OCI-LY1 (cell line): ENCODE measurements at regions not wholly inside any gene's neighbourhood (a gene's known extent, or its start where the extent isn't known, plus 50 kb on each side); places are given as distances from the start of the nearest gene placed in this dataset.

Source experiments
- H2AFZ ChIP-seq: fragments of 200-600 bp; sonication (generic), shearing (Covaris generic); 2 replicates; pipeline ENCODE4 v1.6.0; 2014; ENCODE audit warnings: antibody characterized with exemption, mild to moderate bottlenecking, low read length
- H3F3A ChIP-seq: fragments of 200-600 bp; sonication (generic), shearing (Covaris generic); 2 replicates; pipeline ENCODE4 v1.6.0; 2014; ENCODE audit warnings: mild to moderate bottlenecking, antibody characterized with exemption, low read length, moderate library complexity; ENCODE audit not compliant: insufficient read depth
- H3K27ac ChIP-seq: fragments of 200-600 bp; sonication (generic); 2 replicates; pipeline ENCODE4 v1.5.1; 2014; ENCODE audit warnings: low read length, mixed run types, mild to moderate bottlenecking, low read depth; ENCODE audit not compliant: poor library complexity, severe bottlenecking
- H3K27me3 ChIP-seq: fragments of 200-600 bp; sonication (generic); 2 replicates; pipeline ENCODE4 v1.6.0; 2014; ENCODE audit warnings: antibody characterized with exemption, mild to moderate bottlenecking, low read length, moderate library complexity; ENCODE audit not compliant: insufficient read depth
- H3K36me3 ChIP-seq: fragments of 200-600 bp; sonication (generic); 2 replicates; pipeline ENCODE4 v1.6.1; 2014; ENCODE audit warnings: mild to moderate bottlenecking, antibody characterized with exemption, low read length, moderate library complexity, mixed read lengths; ENCODE audit not compliant: insufficient read depth
- H3K4me1 ChIP-seq: fragments of 200-600 bp; sonication (generic); 2 replicates; pipeline ENCODE4 v1.5.1; 2014; ENCODE audit warnings: mild to moderate bottlenecking, low read length, moderate library complexity; ENCODE audit not compliant: insufficient read depth, severe bottlenecking
- H3K4me2 ChIP-seq: fragments of 200-600 bp; sonication (generic), shearing (Covaris generic); 2 replicates; pipeline ENCODE4 v1.6.1; 2014; ENCODE audit warnings: low read length
- H3K4me3 ChIP-seq: fragments of 200-600 bp; sonication (generic); 2 replicates; pipeline ENCODE4 v1.5.1; 2014; ENCODE audit warnings: low read length, low read depth, mild to moderate bottlenecking, mixed read lengths; ENCODE audit not compliant: poor library complexity, severe bottlenecking
- H3K79me2 ChIP-seq: fragments of 200-600 bp; shearing (Covaris generic); 2 replicates; pipeline ENCODE4 v1.6.1; 2016; ENCODE audit warnings: mixed run types, low read length, mixed read lengths; ENCODE audit not compliant: insufficient read depth
- H3K9ac ChIP-seq: fragments of 200-600 bp; sonication (generic), shearing (Covaris generic); 2 replicates; pipeline ENCODE4 v1.6.1; 2014; ENCODE audit warnings: mild to moderate bottlenecking, low read length, mixed read lengths
- H3K9me2 ChIP-seq: fragments of 200-600 bp; sonication (generic), shearing (Covaris generic); 2 replicates; pipeline ENCODE4 v1.6.1; 2014; ENCODE audit warnings: low read depth, mild to moderate bottlenecking, low read length, mixed read lengths
- H3K9me3 ChIP-seq: fragments of 200-600 bp; shearing (Covaris generic); 2 replicates; pipeline ENCODE4 v1.6.1; 2014; ENCODE audit warnings: low read length, mixed read lengths
- H4K20me1 ChIP-seq: fragments of 200-600 bp; sonication (generic), shearing (Covaris generic); 2 replicates; pipeline ENCODE4 v1.6.0; 2016; ENCODE audit warnings: mild to moderate bottlenecking, low read length; ENCODE audit not compliant: insufficient read depth
- EZH2 ChIP-seq: fragments of 200-600 bp; sonication (generic), shearing (Covaris generic); IDR thresholded peaks from 2 replicates; pipeline ENCODE4 v1.8.0; 2017; ENCODE audit warnings: borderline replicate concordance, mixed run types, mild to moderate bottlenecking, antibody characterized with exemption, low read length, moderate library complexity, mixed read lengths
- TF ChIP-seq, protein P1 (sequence below): fragments of 200-600 bp; sonication (generic), shearing (Covaris generic); IDR thresholded peaks from 2 replicates; pipeline ENCODE4 v1.5.1; 2017; ENCODE audit warnings: mild to moderate bottlenecking, antibody characterized with exemption, low read length, moderate library complexity, mixed read lengths

DNA sequence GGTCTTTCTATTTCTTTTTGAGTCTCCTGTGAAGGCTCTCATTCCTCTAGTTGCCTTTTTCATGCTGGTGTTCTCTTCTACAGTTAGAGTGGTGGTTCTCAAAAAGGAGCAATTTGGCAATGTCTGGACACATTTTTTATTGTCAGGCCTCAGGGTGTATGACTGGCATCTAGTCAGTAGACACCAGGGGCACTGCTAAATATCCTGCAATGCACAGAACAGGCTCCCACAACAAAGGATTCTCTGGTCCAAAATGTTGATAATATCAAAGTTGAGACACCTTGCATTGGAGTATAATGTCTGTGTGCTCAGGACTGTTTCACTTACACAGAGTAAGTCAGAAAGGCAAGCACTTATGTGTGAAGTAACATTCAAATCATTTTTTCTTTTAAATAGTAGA lies 1360.7 kb downstream of the ADGRL3 start:
- no peak overlapping the region for H3K4me3 ChIP-seq
- H3K9me3 ChIP-seq: no peaks in the 10 kb centered on the region
- no peaks in the 10 kb centered on the region for H3F3A ChIP-seq
- H3K36me3 ChIP-seq: no peaks in the 10 kb centered on the region
- TF ChIP-seq EZH2: no peak
- TF ChIP-seq, protein P1, sequence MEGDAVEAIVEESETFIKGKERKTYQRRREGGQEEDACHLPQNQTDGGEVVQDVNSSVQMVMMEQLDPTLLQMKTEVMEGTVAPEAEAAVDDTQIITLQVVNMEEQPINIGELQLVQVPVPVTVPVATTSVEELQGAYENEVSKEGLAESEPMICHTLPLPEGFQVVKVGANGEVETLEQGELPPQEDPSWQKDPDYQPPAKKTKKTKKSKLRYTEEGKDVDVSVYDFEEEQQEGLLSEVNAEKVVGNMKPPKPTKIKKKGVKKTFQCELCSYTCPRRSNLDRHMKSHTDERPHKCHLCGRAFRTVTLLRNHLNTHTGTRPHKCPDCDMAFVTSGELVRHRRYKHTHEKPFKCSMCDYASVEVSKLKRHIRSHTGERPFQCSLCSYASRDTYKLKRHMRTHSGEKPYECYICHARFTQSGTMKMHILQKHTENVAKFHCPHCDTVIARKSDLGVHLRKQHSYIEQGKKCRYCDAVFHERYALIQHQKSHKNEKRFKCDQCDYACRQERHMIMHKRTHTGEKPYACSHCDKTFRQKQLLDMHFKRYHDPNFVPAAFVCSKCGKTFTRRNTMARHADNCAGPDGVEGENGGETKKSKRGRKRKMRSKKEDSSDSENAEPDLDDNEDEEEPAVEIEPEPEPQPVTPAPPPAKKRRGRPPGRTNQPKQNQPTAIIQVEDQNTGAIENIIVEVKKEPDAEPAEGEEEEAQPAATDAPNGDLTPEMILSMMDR: no peak
- no peaks in the 10 kb centered on the region for H3K79me2 ChIP-seq
- H3K4me2 ChIP-seq: no peak overlapping the region
- no peak overlapping the region for H3K27ac ChIP-seq
- H3K9ac ChIP-seq: no peak overlapping the region
- H3K4me1 ChIP-seq: no peaks in the 10 kb centered on the region
- H3K9me2 ChIP-seq: no peaks in the 10 kb centered on the region
- H3K27me3 ChIP-seq: no peaks in the 10 kb centered on the region
- no peaks in the 10 kb centered on the region for H4K20me1 ChIP-seq
- no peak overlapping the region for H2AFZ ChIP-seq

DNA sequence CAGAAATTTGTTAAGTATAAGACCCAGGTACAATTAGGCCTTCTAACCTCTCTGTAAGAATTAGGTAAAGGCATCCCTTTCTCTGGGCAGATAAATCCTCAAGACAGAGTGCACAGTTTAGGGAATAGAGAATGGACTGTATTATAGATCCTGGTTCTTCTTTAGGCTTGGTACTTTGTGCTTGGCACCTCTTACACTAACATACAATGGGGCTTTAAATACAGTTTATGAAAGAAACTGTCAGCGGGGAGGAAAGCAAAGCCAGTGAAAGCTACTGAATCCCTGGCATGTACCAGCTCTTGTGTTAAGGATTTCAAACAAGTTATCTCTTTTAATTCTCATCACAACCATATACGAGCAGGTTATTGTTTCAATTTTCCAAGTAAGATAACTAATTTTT lies 1350.0 kb downstream of the ADGRL3 start:
- no peaks in the 10 kb centered on the region for H3K27me3 ChIP-seq

DNA sequence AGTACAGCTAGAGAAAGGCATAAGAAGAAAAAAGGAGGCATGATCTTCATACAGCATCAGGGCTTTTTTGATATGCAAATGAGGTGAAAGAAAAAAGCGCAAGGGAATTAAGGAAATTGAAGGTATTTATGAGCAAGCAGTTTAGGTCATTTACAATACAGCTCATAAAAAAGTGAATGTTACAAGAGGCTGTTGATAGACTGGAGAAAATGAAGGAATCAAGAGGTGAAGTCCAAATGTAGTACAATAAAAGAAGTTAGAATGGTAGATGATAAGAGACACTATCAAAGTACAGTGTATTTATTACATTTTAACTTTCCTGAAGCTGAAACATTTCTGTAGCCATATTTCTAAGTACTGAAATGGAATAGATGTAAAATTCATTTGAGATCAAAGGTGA lies 1349.5 kb downstream of the ADGRL3 start:
- H4K20me1 ChIP-seq: no peaks in the 10 kb centered on the region
- H3K9me3 ChIP-seq: no peaks in the 10 kb centered on the region
- H3K4me2 ChIP-seq: no peak overlapping the region
- no peaks in the 10 kb centered on the region for H3F3A ChIP-seq
- no peaks in the 10 kb centered on the region for H3K9me2 ChIP-seq
- H3K27ac ChIP-seq: no peak overlapping the region
- H3K4me3 ChIP-seq: no peak overlapping the region
- H3K79me2 ChIP-seq: no peaks in the 10 kb centered on the region
- H3K4me1 ChIP-seq: peaks cover 51% of the 10 kb centered on the region
- no peaks in the 10 kb centered on the region for H3K36me3 ChIP-seq
- TF ChIP-seq EZH2: no peak
- TF ChIP-seq, protein P1: no peak
- H3K9ac ChIP-seq: no peak overlapping the region
- no peaks in the 10 kb centered on the region for H3K27me3 ChIP-seq
- H2AFZ ChIP-seq: peak overlapping the region; percentile 95; the same call in 1 of the 2 replicates

More for the DNA sequence above, 1350.0 kb downstream of the ADGRL3 start:
- Histone ChIP-seq H3K4me3 (no peak overlapping the region), H2AFZ (peak overlapping the region; percentile 95; the same call in 1 of the 2 replicates), H3K4me2 (no peak overlapping the region), H3K27ac (no peak overlapping the region), H3K79me2 (no peaks in the 10 kb centered on the region), H3K4me1 (peaks cover 45% of the 10 kb centered on the region), H3K36me3 (no peaks in the 10 kb centered on the region), H3K9me3 (no peaks in the 10 kb centered on the region), H4K20me1 (no peaks in the 10 kb centered on the region), H3F3A (no peaks in the 10 kb centered on the region), H3K9me2 (no peaks in the 10 kb centered on the region), H3K9ac (no peak overlapping the region)
- TF ChIP-seq, protein P1: no peak
- TF ChIP-seq EZH2: no peak
